ENCODE measurements at regions not wholly inside any gene's neighbourhood (a gene's known extent, or its start where the extent isn't known, plus 50 kb on each side); places are given as distances from the start of the nearest gene placed in this dataset.
"Not testable (repeated sequence)": the region's sequence is repeated elsewhere in the genome, so short reads cannot be mapped to it uniquely, and the experiment has no call there.

GRCh38 chr3:177705976-177706823 is 508.9 kb upstream of the TBL1XR1 start:
- DNase-seq, result no peak
- no peaks in the 10 kb centered on the region for H3K27me3 ChIP-seq (ENCODE audit: insufficient read depth, low read length, poor library complexity)
- no peak overlapping the region for H3K4me3 ChIP-seq (ENCODE audit: low read length)
- H2BK5ac ChIP-seq (ENCODE audit: low read length), result no peak overlapping the region
- no CpG with 5 or more reads among the region's 4 CpGs for WGBS (ENCODE audit: extremely low coverage, insufficient coverage, low lambda C conversion rate)
- no peak overlapping the region for H4K8ac ChIP-seq (ENCODE audit: low read depth, low read length)
- H2BK120ac ChIP-seq (ENCODE audit: low read depth, low read length), result no peak overlapping the region
- H3K9ac ChIP-seq (ENCODE audit: low read length), result no peak overlapping the region
- H3K23ac ChIP-seq (ENCODE audit: low read length), result no peak overlapping the region
- H3K79me2 ChIP-seq (ENCODE audit: control insufficient read depth, insufficient read depth, low read length), result no peaks in the 10 kb centered on the region
- H3K4me1 ChIP-seq (ENCODE audit: control insufficient read depth, low read depth, low read length), result no peaks in the 10 kb centered on the region
- H3K36me3 ChIP-seq (ENCODE audit: control insufficient read depth, insufficient read depth, low read length), result no peaks in the 10 kb centered on the region
- H3K56ac ChIP-seq (ENCODE audit: low read length), result no peak overlapping the region
- H4K5ac ChIP-seq (ENCODE audit: low read length), result no peak overlapping the region
- no peak overlapping the region for H3K4ac ChIP-seq (ENCODE audit: low read depth, low read length)
- H3K27ac ChIP-seq (ENCODE audit: low read depth, low read length), result no peak overlapping the region
- H3K18ac ChIP-seq (ENCODE audit: low read length), result no peak overlapping the region
- no peak overlapping the region for H3K4me2 ChIP-seq (ENCODE audit: low read length)
- H2AK5ac ChIP-seq (ENCODE audit: low read length), result no peak overlapping the region
- H2BK15ac ChIP-seq (replicated peaks; ENCODE audit: low read depth), result no peak overlapping the region
- no peaks in the 10 kb centered on the region for H3K79me1 ChIP-seq (ENCODE audit: low read length)

DNA sequence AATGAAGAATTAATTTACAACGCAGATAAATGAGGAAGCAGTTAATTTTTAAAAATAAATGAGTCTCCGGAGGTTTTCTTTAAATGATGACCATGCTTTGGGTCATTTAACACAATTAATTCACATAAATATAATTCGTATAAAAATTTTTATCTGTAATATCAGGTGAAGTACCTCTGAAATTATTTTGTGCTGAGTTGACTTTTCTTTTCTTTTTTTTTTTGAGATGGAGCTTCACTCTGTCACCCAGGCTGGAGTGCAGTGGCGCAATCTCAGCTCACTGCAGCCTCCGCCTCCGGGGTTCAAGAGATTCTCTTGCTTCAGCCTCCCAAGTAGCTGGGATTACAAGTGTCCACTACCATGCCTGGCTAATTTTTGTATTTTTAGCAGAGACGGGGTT is 512.2 kb upstream of the TBL1XR1 start:
- H3K4ac ChIP-seq (ENCODE audit: low read depth, low read length); H3K79me2 ChIP-seq (ENCODE audit: control insufficient read depth, insufficient read depth, low read length); H3K23ac ChIP-seq (ENCODE audit: low read length); H2BK120ac ChIP-seq (ENCODE audit: low read depth, low read length); H4K8ac ChIP-seq (ENCODE audit: low read depth, low read length); H3K56ac ChIP-seq (ENCODE audit: low read length); H3K4me2 ChIP-seq (ENCODE audit: low read length); H3K18ac ChIP-seq (ENCODE audit: low read length); H3K4me1 ChIP-seq (ENCODE audit: control insufficient read depth, low read depth, low read length); H3K9ac ChIP-seq (ENCODE audit: low read length); DNase-seq; H2AK5ac ChIP-seq (ENCODE audit: low read length); H3K36me3 ChIP-seq (ENCODE audit: control insufficient read depth, insufficient read depth, low read length); H3K27me3 ChIP-seq (ENCODE audit: insufficient read depth, low read length, poor library complexity); H4K5ac ChIP-seq (ENCODE audit: low read length); H3K79me1 ChIP-seq (ENCODE audit: low read length); H3K27ac ChIP-seq (ENCODE audit: low read depth, low read length); H2BK15ac ChIP-seq (replicated peaks; ENCODE audit: low read depth); H2BK5ac ChIP-seq (ENCODE audit: low read length); H3K4me3 ChIP-seq (ENCODE audit: low read length): not testable (repeated sequence)
- WGBS (ENCODE audit: extremely low coverage, insufficient coverage, low lambda C conversion rate), result no CpG with 5 or more reads among the region's 7 CpGs

- Histone ChIP-seq H4K8ac (ENCODE audit: low read depth, low read length) (no peak overlapping the region), H3K4ac (ENCODE audit: low read depth, low read length) (no peak overlapping the region), H2BK120ac (ENCODE audit: low read depth, low read length) (no peak overlapping the region), H2BK5ac (ENCODE audit: low read length) (no peak overlapping the region), H3K79me2 (ENCODE audit: control insufficient read depth, insufficient read depth, low read length) (no peaks in the 10 kb centered on the region), H2BK15ac (replicated peaks; ENCODE audit: low read depth) (no peak overlapping the region), H3K56ac (ENCODE audit: low read length) (no peak overlapping the region), H4K5ac (ENCODE audit: low read length) (no peak overlapping the region), H3K27me3 (ENCODE audit: insufficient read depth, low read length, poor library complexity) (no peaks in the 10 kb centered on the region), H3K4me2 (ENCODE audit: low read length) (no peak overlapping the region), H3K27ac (ENCODE audit: low read depth, low read length) (no peak overlapping the region), H3K36me3 (ENCODE audit: control insufficient read depth, insufficient read depth, low read length) (no peaks in the 10 kb centered on the region), H3K4me3 (ENCODE audit: low read length) (no peak overlapping the region), H3K79me1 (ENCODE audit: low read length) (no peaks in the 10 kb centered on the region), H3K18ac (ENCODE audit: low read length) (no peak overlapping the region), H3K4me1 (ENCODE audit: control insufficient read depth, low read depth, low read length) (no peaks in the 10 kb centered on the region), H2AK5ac (ENCODE audit: low read length) (no peak overlapping the region), H3K9ac (ENCODE audit: low read length) (no peak overlapping the region), H3K23ac (ENCODE audit: low read length) (no peak overlapping the region)
- no peak for DNase-seq
These were observed 513.2 kb upstream of the TBL1XR1 start for GRCh38 chr3:177710506-177710905.

DNA sequence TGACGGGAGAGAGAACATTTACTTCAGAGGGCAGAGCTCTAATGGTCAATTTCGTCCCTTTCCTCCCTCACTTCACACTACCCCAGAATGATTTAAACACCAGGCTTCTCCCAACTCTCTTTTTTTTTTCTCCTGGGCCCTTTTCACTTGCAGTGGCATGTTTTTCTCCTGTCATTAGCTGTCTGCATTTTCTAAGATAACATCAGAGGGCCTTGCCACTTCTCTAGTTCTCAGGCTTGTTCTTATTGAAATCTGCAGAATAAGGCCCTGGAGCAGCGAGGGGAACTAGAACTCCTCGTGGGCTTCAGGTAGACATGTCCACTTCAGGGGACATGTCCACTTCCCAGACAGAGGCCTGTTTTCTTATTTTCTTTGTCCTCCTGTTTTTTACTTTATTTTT is 514.4 kb upstream of the TBL1XR1 start:
- no peak overlapping the region for H2BK15ac ChIP-seq (replicated peaks; ENCODE audit: low read depth)
- H4K8ac ChIP-seq (ENCODE audit: low read depth, low read length), result no peak overlapping the region
- no peak overlapping the region for H3K4me2 ChIP-seq (ENCODE audit: low read length)
- H3K56ac ChIP-seq (ENCODE audit: low read length), result no peak overlapping the region
- no peaks in the 10 kb centered on the region for H3K79me1 ChIP-seq (ENCODE audit: low read length)
- no peak overlapping the region for H3K27ac ChIP-seq (ENCODE audit: low read depth, low read length)
- H3K4me3 ChIP-seq (ENCODE audit: low read length), result no peak overlapping the region
- no peaks in the 10 kb centered on the region for H3K4me1 ChIP-seq (ENCODE audit: control insufficient read depth, low read depth, low read length)
- no CpG with 5 or more reads among the region's 4 CpGs for WGBS (ENCODE audit: extremely low coverage, insufficient coverage, low lambda C conversion rate)
- no peaks in the 10 kb centered on the region for H3K27me3 ChIP-seq (ENCODE audit: insufficient read depth, low read length, poor library complexity)
- peak; percentile 66 for DNase-seq
- H2BK5ac ChIP-seq (ENCODE audit: low read length), result no peak overlapping the region
- no peak overlapping the region for H2AK5ac ChIP-seq (ENCODE audit: low read length)
- peak overlapping the region; percentile 39 for H3K18ac ChIP-seq (ENCODE audit: low read length)
- no peak overlapping the region for H4K5ac ChIP-seq (ENCODE audit: low read length)
- H2BK120ac ChIP-seq (ENCODE audit: low read depth, low read length), result no peak overlapping the region
- H3K36me3 ChIP-seq (ENCODE audit: control insufficient read depth, insufficient read depth, low read length), result no peaks in the 10 kb centered on the region
- H3K23ac ChIP-seq (ENCODE audit: low read length), result no peak overlapping the region
- no peaks in the 10 kb centered on the region for H3K79me2 ChIP-seq (ENCODE audit: control insufficient read depth, insufficient read depth, low read length)
- H3K4ac ChIP-seq (ENCODE audit: low read depth, low read length), result no peak overlapping the region
- no peak overlapping the region for H3K9ac ChIP-seq (ENCODE audit: low read length)

GRCh38 chr3:177713928-177714900 is 516.9 kb upstream of the TBL1XR1 start:
- H3K27me3 ChIP-seq (ENCODE audit: insufficient read depth, low read length, poor library complexity), result no peaks in the 10 kb centered on the region
- no peak overlapping the region for H3K23ac ChIP-seq (ENCODE audit: low read length)
- no peak overlapping the region for H3K9ac ChIP-seq (ENCODE audit: low read length)
- no peak overlapping the region for H4K5ac ChIP-seq (ENCODE audit: low read length)
- H3K4me1 ChIP-seq (ENCODE audit: control insufficient read depth, low read depth, low read length), result no peaks in the 10 kb centered on the region
- H3K79me2 ChIP-seq (ENCODE audit: control insufficient read depth, insufficient read depth, low read length), result no peaks in the 10 kb centered on the region
- no peaks in the 10 kb centered on the region for H3K79me1 ChIP-seq (ENCODE audit: low read length)
- H3K18ac ChIP-seq (ENCODE audit: low read length), result no peak overlapping the region
- no peak overlapping the region for H2AK5ac ChIP-seq (ENCODE audit: low read length)
- H2BK5ac ChIP-seq (ENCODE audit: low read length), result no peak overlapping the region
- no peak overlapping the region for H4K8ac ChIP-seq (ENCODE audit: low read depth, low read length)
- H3K4me3 ChIP-seq (ENCODE audit: low read length), result no peak overlapping the region
- no peak overlapping the region for H2BK15ac ChIP-seq (replicated peaks; ENCODE audit: low read depth)
- H3K4me2 ChIP-seq (ENCODE audit: low read length), result no peak overlapping the region
- H3K36me3 ChIP-seq (ENCODE audit: control insufficient read depth, insufficient read depth, low read length), result no peaks in the 10 kb centered on the region
- H3K56ac ChIP-seq (ENCODE audit: low read length), result no peak overlapping the region
- WGBS (ENCODE audit: extremely low coverage, insufficient coverage, low lambda C conversion rate), result no CpG with 5 or more reads among the region's 3 CpGs
- no peak overlapping the region for H2BK120ac ChIP-seq (ENCODE audit: low read depth, low read length)
- no peak overlapping the region for H3K4ac ChIP-seq (ENCODE audit: low read depth, low read length)
- peak; percentile 42 for DNase-seq
- H3K27ac ChIP-seq (ENCODE audit: low read depth, low read length), result no peak overlapping the region

Data from mesendoderm (in vitro differentiated cells).